ENCODE measurements at regions not wholly inside any gene's neighbourhood (a gene's known extent, or its start where the extent isn't known, plus 50 kb on each side); places are given as distances from the start of the nearest gene placed in this dataset.

GRCh38 chr19:28829762-28830161, 383.2 kb downstream of the UQCRFS1 start:
- Mint-ChIP-seq H3K27me3 (ENCODE audit: low read depth) (no peaks in the 10 kb centered on the region; the same call in 1 of the 2 replicates), H3K4me1 (peaks cover 13 to 27% of the 10 kb centered on the region in 2 experiments), H3K36me3 (ENCODE audit: insufficient read depth in 1 of 3, low read depth in 3 of 3) (no peaks in the 10 kb centered on the region; a peak in 1 of 7 replicates), H3K4me3 (no peak overlapping the region), H3K27ac (no peak overlapping the region), H3K9me3 (no peaks in the 10 kb centered on the region; a peak in 1 of 5 replicates)
- Histone ChIP-seq H3K9ac (ENCODE audit: extremely low read depth, insufficient read length, low read length) (no peak overlapping the region), H3K9me3 (ENCODE audit: control insufficient read depth, low read depth, low read length) (no peaks in the 10 kb centered on the region), H4K91ac (ENCODE audit: insufficient read length, low read depth, low read length) (no peak overlapping the region), H2BK12ac (ENCODE audit: insufficient read length, low read depth, low read length) (no peak overlapping the region), H3T11ph (ENCODE audit: low read length) (no peak overlapping the region), H3K4ac (ENCODE audit: low read depth, low read length) (no peak overlapping the region), H3K27ac (ENCODE audit: insufficient read length, low read depth, low read length) (no peak overlapping the region), H3K4me1 (ENCODE audit: insufficient read depth, low read length) (no peaks in the 10 kb centered on the region), H2BK20ac (ENCODE audit: low read depth, low read length, poor library complexity, severe bottlenecking) (no peak overlapping the region), H2AK5ac (ENCODE audit: insufficient read length, low read length) (no peak overlapping the region), H3K79me2 (ENCODE audit: insufficient read depth, low read length) (no peaks in the 10 kb centered on the region), H3K14ac (ENCODE audit: insufficient read depth, low read length) (no peak overlapping the region), H4K20me1 (ENCODE audit: control insufficient read depth, insufficient read depth, insufficient read length) (no peaks in the 10 kb centered on the region), H3K4me2 (ENCODE audit: insufficient read depth, insufficient read length, low read length) (no peak overlapping the region), H3K23ac (ENCODE audit: insufficient read length, low read depth, low read length) (no peak overlapping the region), H3K18ac (ENCODE audit: insufficient read length, low read depth, low read length) (no peak overlapping the region), H2BK120ac (ENCODE audit: low read depth, low read length, poor library complexity, severe bottlenecking) (no peak overlapping the region), H3K79me1 (ENCODE audit: insufficient read depth, low read depth, low read length, poor library complexity, severe bottlenecking) (no peaks in the 10 kb centered on the region), H2AFZ (ENCODE audit: low read length) (no peak overlapping the region), H3K27me3 (ENCODE audit: insufficient read depth, low read length) (no peaks in the 10 kb centered on the region), H2BK15ac (ENCODE audit: low read depth, low read length) (no peak overlapping the region), H2BK5ac (ENCODE audit: insufficient read length, low read length) (no peak overlapping the region), H3K23me2 (ENCODE audit: insufficient read length, low read depth, low read length, poor library complexity, severe bottlenecking) (no peaks in the 10 kb centered on the region), H3K56ac (ENCODE audit: insufficient read length, low read depth, low read length) (no peak overlapping the region), H4K5ac (ENCODE audit: insufficient read length, low read depth, low read length) (no peak overlapping the region), H4K8ac (replicated peaks; ENCODE audit: insufficient read length, low read depth, low read length) (no peak overlapping the region)
- DNase-seq = no peak
- WGBS (ENCODE audit: extremely low coverage, insufficient read length, low lambda C conversion rate) = no CpG with 5 or more reads among the region's 4 CpGs
- no peak for TF ChIP-seq CTCF (conservative IDR thresholded peaks at IDR 0.05)
